Fibroblast of peridontal ligament (primary cell): ENCODE measurements at regions not wholly inside any gene's neighbourhood (a gene's known extent, or its start where the extent isn't known, plus 50 kb on each side); places are given as distances from the start of the nearest gene placed in this dataset.
A peak's percentile ranks its signal among the peaks of the same experiment; 100 is the strongest.
"Not testable (repeated sequence)": the region's sequence is repeated elsewhere in the genome, so short reads cannot be mapped to it uniquely, and the experiment has no call there.

Source experiments
- DNase-seq: peaks from one replicate; pipeline ENCODE4 v3.0.0-alpha.2; 2010; ENCODE audit errors: extremely low read depth

DNA sequence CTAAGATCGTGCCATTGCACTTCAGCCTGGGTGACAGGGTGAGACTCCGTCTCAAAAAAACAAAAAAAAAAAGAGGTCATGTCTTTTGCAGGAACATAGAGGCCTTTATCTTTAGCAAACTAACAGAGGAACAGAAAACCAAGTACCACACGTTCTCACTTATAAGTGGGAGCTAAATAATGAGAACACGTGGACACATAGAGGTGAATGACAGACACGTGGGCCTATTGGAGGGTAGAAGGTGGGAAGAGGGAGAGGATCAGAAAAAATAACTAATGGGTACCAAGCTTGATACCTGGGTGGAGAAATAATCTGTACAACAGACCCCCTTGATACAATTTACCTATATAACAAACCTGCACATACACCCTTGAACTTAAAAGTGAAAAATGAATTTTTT lies 401.4 kb upstream of the NAALADL2 start:
- DNase-seq: no peak

DNA sequence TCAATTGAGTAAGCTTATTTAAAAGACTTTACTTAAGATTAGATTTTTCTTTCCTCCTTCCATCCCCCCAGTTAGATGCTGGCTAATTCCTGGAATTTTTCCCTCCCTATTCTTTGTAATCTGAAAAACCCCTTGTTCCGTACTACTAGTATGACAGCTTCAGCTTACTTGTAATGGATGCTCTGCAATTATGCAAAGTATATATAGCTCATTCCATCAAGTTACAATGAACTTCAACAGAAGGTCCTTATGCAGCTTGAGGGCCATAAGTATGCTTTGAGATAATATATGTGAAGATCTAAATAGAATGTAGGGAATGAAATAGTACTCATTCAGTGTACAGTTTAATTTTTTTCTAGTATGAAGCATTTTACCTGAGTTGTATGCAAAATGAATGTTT lies 398.3 kb upstream of the NAALADL2 start:
- no peak for DNase-seq

DNA sequence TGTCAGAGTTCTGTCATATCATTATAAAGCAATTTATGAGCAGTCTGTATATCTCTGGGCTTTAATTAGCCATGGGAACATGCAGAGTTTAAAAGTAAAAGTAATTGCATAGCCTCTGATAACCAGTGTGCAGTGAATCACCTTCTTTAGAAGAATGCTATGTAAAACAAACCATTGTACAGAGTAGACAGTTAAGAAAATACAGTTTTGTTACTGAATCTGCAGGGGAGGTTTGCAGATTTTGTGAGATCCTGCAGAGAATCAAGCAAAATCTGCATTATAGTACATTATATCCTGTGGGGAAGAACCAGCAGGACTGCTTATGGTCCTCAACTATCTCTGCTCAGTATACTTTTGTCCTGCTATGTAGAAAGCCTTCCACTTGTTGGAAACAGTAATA lies 396.2 kb upstream of the NAALADL2 start:
- no peak for DNase-seq

DNA sequence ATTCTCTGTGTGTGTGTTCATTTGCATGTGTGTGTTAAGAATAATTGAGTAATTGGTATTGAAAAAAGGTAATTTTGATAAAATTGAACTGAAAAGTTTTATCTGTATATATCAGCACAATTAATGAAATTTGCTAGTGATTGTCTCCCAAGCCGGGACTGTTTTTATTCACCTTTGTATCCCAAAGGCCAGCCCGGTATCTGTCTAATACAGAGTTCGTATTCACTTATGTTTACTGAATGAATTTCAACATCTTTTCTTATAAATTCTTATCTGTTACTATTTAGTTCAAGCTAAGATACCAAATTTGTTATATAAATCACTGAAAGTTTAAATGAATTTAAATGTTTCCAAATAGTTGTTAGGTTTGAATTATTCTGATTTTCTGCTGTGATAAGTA lies 394.0 kb upstream of the NAALADL2 start:
- DNase-seq: no peak

DNA sequence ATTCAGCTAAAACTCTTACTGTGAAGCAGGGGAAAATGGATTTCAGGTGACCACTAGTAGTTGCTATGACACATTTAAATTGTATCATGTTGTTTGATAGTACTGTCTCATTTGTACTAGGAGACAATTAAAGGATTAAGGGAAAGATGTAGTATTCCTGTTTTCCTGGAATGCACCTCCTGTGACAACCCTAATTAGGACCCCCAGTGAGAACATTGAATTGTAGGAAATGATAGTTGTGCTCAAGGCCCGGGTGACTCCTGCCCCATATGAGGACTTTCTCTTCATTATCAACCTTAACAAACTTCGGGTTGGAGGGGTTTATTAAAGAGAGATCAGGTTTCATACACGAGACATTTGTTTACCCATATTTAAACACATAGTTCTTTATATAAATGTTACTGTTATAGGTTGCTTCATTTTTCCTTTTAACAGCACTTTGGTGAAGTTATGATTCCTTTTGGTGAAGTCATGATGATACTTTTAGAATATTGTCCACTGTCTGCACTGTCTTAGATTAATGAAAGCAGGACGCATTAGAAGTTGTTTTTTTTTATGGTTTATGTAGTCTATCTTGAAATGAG lies 392.6 kb upstream of the NAALADL2 start:
- DNase-seq: peak; percentile 42

DNA sequence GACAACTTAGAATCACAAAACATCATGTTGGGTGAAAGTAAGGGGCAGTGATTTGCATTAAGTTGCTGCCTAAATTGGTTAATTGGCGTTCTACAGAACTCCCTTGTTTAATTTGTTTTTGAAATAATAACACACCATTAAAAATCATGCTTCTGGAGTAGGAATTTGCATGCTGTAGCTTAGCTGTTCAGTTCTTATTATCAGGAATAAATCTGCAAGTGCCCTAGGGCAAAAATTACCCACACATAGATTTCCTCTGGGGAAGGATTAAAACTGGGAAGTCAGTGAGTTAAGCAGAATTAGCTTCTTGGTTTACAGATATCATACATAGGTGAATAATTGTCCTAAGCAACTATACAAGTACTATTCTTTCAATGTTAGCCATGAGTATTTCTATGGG lies 381.6 kb upstream of the NAALADL2 start:
- DNase-seq: no peak

DNA sequence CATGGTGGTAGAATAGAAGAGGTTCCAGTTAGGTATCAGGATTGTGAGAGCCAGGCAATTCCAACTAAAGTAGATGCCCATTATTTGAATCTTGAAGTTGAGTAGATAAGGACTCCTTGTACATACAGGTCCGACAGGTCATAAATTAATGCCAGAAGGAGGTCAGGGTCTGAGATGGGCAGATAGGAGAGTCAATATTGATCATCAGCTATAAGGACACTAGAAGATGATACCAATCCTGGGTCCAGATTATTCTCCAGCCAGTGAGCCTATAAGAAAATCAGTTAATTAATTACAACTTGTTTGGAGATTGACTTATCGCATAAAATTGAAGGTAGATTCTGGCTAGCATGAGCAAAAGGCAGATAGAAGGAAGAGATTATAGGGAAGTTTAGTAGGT lies 378.4 kb upstream of the NAALADL2 start:
- DNase-seq: no peak

DNA sequence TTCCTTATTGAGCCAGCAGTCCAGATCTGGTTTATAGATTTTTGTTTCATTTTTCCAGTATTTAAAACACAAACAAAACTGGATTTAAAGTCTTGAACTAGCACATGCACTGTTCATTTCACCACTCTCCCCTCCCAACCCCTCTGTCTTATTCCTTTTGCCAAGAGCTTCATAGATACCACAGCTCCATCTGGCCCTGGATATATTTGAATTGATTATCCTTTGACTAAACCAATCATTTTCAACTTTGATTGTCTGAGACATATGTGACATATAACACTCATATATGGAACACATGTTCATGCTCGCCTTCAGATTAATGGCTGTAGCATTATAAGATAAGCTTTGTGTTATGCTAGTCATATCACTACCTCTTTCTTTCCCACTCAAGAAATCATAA lies 376.6 kb upstream of the NAALADL2 start:
- DNase-seq: no peak

DNA sequence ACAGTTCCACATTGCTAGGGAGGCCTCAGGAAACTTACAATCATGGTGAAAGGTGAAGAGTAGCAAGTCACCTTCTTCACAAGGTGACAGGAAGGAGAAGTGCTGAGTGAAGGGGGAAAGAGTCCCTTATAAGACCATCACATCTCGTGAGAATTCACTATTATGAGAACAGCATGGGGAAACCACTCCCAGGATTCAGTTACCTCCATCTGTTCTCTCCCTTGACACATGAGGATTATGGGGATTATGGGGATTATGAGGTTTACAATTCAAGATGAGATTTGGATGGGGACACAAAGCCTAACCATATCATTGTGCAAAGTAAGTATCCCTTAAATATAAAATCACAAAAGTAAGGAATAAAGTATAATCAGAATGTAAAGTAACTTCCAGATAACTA lies 375.9 kb upstream of the NAALADL2 start:
- DNase-seq: no peak

DNA sequence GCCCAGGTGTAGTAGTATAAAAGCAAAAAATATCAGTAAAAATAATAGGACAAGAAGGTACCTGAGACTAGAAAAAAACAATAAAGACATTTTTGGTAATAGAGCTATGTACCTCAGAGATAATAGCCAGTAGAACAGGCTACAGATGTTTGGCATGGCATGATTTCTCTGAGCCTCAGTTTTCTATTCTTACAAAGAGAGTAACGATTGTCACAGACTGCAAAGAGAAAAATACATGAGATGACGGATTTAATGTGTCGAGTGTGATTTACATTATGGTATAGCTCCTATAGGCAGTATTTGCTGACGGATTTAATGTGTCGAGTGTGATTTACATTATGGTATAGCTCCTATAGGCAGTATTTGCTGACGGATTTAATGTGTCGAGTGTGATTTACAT lies 375.3 kb upstream of the NAALADL2 start:
- DNase-seq: not testable (repeated sequence)

DNA sequence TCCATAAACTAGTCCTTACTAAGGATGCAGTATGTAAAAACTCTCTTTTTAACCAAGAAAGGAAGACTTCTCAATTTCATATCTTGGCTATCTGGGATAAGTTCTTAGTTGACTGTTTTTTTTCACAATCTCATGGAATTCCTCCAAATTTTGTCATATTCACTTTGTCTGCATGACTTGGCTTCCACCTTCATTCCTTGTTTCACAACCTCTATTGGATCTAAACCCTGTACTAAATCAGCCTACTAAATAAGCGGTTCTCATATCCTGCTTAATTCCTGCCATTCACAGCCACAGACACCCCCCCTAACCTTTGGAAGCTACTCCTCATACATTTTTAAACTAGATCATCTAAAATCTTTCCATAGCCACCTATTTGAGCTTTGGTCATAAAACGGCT lies 370.6 kb upstream of the NAALADL2 start:
- peak; percentile 83 for DNase-seq

DNA sequence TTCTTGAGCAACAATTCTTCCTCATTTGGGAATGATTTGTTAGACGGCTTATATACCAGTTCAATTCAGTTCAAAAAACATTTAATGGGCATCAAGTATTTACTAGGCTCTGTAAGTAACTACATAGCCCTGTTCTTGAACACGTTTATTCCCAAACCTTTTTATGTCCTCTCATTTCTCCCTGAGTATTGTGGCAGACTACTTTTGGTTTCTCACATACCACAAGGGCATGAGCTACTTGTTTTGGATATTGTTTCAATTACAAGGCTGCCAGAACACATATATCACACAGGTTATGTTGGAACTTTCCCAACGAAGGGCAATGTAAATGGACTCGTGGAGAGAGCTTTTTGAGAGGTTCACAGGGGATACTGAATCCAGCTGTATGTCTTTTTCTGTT lies 363.8 kb upstream of the NAALADL2 start:
- DNase-seq: peak; percentile 56

DNA sequence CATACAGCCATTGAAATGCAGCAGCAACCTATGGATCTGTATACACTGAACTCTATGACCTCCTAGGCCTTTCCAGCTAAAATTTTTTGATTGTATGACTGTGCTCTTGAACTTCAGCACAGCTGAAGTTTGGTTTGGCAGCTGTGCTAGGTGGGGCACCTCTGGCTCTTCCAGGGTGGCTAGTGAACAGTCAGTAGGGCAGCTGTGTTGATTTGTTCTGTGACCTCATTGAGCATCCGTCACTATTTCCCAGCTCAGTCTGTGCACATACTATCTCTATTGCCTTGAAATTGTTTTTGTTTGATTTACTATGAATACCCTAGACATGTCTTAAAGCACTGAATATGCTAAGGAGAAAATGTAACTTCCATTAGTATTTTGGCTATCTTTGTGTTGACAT lies 363.2 kb upstream of the NAALADL2 start:
- peak; percentile 70 for DNase-seq

DNA sequence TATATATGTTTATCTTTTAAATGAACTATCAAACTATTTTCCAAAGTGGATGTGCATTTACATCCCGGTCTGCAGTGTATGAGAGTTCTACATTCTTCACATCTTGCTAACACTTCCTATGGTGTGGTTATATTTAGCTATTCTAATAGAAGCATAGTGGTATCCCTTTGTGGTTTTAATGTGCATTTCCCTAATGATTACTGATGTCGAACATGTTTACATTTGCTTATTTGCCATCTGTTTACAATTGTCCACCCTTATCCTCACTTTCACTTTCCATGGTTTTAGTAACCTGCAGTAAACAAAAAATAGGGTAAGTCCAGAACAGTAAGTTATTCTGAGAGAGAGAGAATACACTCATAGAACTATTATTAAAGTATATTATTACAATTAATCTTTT lies 360.5 kb upstream of the NAALADL2 start:
- DNase-seq: peak; percentile 55

DNA sequence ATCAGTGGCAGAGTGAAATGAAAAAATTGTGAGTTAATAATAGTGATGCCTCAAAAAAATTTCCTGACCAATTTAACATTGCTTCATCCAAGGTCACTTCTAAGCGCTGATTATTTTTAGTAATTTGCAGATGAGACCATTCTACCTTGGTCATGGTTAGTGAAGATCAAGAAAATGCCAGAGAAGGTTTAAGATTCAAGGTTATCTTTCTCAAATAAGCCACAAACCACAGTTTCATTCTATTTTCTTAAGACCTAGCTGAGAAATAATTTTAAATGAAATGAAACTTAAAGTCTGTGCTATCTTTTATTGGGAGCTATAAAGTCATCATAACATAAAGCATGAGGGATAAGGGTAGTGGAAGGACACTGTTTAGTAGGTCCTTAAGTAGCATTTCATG lies 353.9 kb upstream of the NAALADL2 start:
- DNase-seq: no peak

DNA sequence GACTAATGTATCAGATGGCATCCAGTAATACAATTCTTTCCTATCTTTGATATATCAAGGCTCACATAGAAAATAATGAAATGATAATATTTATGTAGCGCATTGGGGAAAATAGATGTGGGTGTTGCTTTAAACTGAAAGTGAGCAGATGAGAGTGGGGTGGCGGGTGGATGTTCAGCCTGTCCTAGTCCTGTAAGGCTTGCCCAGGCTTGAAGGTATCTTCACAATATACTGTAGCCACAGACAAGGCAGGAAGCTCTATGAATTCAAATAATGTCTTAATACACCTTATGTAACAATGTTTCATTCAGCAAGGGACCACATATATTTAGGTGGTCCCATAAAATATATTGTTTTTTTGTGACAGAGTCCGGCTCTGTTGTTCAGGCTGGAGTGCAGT lies 334.9 kb upstream of the NAALADL2 start:
- no peak for DNase-seq

DNA sequence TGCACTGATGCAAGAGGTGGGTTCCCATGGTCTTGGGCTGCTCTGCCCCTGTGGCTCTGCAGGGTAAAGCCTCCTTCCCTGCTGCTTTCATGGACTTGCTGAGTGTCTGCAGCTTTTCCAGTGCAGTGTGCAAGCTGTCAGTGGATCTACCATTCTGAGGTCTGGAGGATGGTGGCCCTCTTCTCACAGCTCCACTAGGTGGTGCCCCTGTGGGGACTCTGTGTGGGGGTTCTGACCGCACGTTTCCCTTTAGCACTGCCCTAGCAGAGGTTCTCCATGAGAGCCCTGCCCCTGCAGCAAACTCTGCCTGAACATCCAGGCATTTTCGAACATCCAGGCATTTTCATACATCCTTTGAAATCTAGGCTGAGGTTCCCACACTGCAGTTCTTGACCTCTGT lies 329.8 kb upstream of the NAALADL2 start:
- no peak for DNase-seq

DNA sequence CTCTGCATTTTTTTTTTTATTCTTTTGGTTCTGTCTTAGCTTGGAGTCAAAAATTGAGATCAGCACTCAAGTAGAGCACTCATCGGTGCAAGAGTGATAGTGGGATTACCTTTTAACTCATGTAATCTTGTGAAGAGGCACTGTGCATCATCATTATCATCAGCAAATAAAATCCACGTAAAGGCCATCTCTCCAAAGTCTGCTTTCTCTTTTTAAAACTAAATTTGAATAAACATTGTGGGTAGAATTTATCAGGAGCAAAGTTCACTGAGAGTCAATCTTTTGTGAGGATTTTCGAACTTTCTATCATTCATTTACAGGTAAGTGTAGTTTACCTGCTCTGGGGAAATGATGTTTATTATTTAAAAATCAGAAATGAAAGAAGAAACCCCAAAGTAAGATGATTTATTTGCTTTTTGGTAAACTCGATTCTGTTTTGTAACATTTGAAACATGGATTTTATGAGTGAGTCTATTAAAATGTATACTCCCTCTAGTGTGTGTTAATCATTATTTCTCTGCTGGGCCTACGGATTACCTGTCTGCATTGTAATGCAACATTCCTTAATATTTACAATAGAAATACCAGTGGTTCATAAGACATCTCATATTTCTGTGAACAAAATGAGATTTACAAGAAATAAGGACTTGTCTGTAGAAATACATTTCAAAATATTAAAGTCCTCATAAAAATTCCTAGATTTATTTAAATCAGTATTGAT lies 327.7 kb upstream of the NAALADL2 start:
- DNase-seq: no peak

DNA sequence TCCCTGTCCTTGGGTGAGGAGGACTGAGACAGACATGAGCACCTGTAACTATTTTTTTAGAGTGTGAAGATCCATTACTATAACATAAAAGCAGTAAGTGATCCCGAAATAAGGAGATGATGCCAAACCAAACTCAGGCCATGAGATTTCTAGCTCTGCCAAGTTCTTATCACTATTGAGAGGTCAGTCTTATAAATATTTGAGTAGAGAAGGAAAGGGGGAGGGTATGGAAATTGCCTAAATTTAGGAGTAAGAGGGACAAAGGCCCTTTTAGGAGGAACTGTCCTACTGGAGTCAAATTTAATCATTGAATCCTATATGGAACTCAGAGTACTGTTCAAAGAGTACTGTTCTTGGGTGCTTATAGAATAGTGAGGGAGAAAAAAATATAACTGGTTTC lies 326.9 kb upstream of the NAALADL2 start:
- no peak for DNase-seq

DNA sequence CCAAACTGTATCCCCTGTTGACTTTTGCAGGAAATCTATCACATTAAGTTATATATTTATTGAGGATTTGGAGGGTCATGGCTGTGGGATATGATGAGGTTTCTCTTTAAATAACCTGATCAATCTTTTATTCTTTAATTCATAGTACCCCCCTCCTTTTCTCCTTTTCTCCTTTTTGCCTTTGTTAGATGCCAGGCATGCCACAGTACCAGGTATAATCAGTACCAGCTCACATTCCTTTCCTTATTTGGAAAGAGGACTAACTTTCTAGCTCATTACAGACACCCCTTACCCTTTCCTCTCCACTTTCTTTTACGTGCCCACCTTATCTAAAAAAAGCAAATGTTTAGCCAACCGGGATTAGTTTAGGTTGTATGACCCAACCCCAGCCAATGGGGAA lies 326.4 kb upstream of the NAALADL2 start:
- no peak for DNase-seq

DNA sequence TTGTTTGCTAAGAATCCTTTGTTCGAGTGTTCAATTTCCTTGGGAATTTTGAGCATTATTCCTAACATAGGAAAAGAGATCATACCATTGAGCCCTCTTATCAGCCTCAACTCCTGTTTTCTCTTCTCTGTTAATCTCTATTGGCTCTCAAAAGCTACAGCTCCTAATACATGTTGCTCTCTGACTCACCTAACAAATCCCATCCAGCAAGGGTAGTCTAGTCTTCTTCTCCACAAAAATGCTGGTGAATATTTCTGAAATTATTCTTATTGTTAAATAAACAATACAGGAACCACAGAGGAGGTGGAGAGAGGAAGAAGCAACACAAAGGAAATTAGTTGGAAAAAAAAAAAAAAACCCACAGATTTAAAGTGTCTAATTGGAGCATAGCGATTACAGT lies 325.8 kb upstream of the NAALADL2 start:
- DNase-seq: peak; percentile 37

DNA sequence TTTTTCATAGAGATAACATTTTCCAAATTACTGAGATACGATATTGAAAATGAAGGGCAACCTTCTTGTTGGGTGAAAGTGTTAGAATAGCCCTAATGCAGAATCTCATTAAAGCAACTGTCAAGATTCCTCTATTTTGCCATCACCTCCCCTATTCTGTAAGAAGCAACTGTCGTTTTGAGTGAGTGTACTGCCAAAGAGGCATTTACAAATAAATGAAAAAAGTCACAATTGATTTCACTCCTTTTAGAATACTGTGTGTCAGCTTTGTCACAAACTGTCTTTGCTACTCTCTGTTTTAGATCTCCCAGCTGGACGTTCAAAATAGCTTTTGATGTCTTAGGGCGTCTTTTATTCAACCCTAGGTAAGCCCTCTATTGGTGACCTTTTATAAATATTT lies 322.8 kb upstream of the NAALADL2 start:
- DNase-seq: no peak

DNA sequence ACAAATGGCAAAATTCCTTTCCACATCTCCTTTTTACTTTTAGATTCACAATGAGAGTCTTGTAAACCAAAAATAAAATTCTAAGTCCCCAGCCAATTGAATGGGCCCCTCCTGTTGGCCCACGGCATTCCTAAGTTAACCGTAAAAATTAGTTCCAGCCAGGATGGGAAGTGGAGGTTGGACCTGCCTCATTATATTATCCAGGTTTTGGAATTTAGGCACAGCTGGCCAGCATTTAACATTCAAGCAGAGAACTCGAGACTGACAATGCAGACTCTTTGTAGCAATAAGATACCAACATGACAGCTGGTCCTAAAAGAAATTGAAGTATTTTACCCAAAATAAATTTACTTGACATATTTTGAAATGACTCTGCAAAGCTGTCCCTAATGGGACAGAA lies 321.0 kb upstream of the NAALADL2 start:
- no peak for DNase-seq
